OCI-M2 (cell line): ENCODE measurements at regions not wholly inside any gene's neighbourhood (a gene's known extent, or its start where the extent isn't known, plus 50 kb on each side); places are given as distances from the start of the nearest gene placed in this dataset.

ENCODE experiments used
- DNase-seq: peaks from one replicate; lab custom pipeline; 2025; ENCODE audit not compliant: unreplicated experiment; lab: John Stamatoyannopoulos, UW

- DNase-seq = no peak
Measured at GRCh38 chr10:90447831-90448230, 410.0 kb downstream of the HTR7 start.

- DNase-seq = no peak
Measured at GRCh38 chr10:90450797-90451196, 407.0 kb downstream of the HTR7 start.

GRCh38 chr10:90451283-90451682 lies 406.6 kb downstream of the HTR7 start:
- DNase-seq = no peak

- DNase-seq = no peak
Measured at GRCh38 chr10:90458054-90458453, 399.8 kb downstream of the HTR7 start.

- no peak for DNase-seq
Measured at GRCh38 chr10:90458571-90458970, 399.3 kb downstream of the HTR7 start.

GRCh38 chr10:90461437-90462155 lies 396.2 kb downstream of the HTR7 start:
- no peak for DNase-seq

- DNase-seq = no peak
Measured at GRCh38 chr10:90462749-90463470, 394.9 kb downstream of the HTR7 start.

GRCh38 chr10:90464329-90464728 lies 393.5 kb downstream of the HTR7 start:
- DNase-seq = no peak

- no peak for DNase-seq
Measured at GRCh38 chr10:90470966-90471365, 386.9 kb downstream of the HTR7 start.

GRCh38 chr10:90480466-90480865 lies 377.4 kb downstream of the HTR7 start:
- no peak for DNase-seq

- DNase-seq = no peak
Measured at GRCh38 chr10:90481326-90481923, 376.4 kb downstream of the HTR7 start.

GRCh38 chr10:90484518-90484917 lies 373.3 kb downstream of the HTR7 start:
- DNase-seq = no peak

- DNase-seq = no peak
Measured at GRCh38 chr10:90494183-90494582, 363.7 kb downstream of the HTR7 start.

- no peak for DNase-seq
Measured at GRCh38 chr10:90504172-90504571, 353.7 kb downstream of the HTR7 start.

- no peak for DNase-seq
Measured at GRCh38 chr10:90526721-90527120, 331.1 kb downstream of the HTR7 start.

GRCh38 chr10:90530521-90530920 lies 327.3 kb downstream of the HTR7 start:
- no peak for DNase-seq

- no peak for DNase-seq
Measured at GRCh38 chr10:90557385-90557784, 300.5 kb downstream of the HTR7 start.

- DNase-seq = no peak
Measured at GRCh38 chr10:90560331-90560730, 297.5 kb downstream of the HTR7 start.

- DNase-seq = no peak
Measured at GRCh38 chr10:90561666-90562065, 296.2 kb downstream of the HTR7 start.

GRCh38 chr10:90571481-90572258 lies 286.2 kb downstream of the HTR7 start:
- no peak for DNase-seq

GRCh38 chr10:90575125-90575524 lies 282.7 kb downstream of the HTR7 start:
- no peak for DNase-seq
